Myocyte (in vitro differentiated cells): ENCODE measurements at regions not wholly inside any gene's neighbourhood (a gene's known extent, or its start where the extent isn't known, plus 50 kb on each side); places are given as distances from the start of the nearest gene placed in this dataset.

ENCODE experiments used
- DNase-seq: peaks from one replicate; pipeline ENCODE4 v3.0.0-alpha.2; 2012; ENCODE audit warnings: low read depth

DNA sequence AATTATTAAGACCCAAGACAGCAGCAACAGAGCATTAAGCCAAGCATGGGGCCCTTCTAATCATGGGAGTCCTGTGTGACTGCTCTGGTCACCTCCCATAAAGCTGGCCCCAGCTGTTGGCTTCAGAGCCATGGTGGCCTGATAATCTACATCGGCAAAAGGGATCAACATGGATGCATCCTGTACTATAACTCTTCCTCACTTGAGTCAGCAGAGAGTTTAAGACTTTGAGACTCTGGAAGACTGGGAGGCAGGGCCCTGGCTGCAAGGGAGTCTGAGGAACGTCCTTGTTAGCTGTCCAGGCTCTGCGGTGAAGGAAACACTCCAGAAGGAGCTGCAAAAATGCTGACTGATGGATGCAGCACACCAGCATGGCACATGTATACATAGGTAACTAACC is 95.0 kb upstream of the KIAA1217 start:
- no peak for DNase-seq

DNA sequence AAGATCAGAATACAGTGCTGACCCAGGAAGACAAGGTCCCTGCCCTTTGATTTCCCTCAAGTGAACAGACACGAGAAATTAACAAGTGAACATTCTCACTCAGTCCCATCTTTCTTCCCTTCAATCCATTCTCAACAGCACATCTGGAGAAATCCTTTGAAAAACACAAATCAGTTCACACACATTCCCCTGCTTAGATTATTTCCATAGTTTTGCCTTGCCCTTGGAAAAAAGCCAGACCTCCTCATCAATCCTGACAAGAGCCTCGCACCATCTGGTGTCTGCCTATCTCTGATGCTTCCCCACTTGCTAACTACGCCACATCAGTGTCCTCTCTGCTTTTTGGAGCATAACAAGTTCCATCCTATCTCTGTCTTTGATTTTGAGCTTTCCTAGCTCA is 94.4 kb upstream of the KIAA1217 start:
- DNase-seq = no peak

DNA sequence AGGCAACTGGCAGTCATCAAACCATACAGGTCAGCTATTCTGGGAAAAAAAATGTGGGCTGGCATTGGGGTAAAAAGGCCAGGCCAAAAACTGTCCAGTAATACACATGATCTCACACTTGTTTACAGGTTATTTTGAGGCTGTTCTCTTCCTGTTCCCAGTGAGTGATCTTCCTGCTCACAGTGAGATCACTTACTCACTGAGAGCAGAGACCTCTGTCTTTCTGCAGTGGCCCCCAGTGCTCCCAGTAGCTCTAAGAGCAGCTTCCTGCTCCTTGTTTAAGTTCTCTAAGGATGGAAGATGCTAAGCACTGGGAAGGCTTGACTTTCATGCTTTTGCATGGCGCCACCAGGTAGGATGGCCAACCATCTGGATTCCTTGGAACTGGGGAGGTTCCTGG is 93.5 kb upstream of the KIAA1217 start:
- DNase-seq = no peak

DNA sequence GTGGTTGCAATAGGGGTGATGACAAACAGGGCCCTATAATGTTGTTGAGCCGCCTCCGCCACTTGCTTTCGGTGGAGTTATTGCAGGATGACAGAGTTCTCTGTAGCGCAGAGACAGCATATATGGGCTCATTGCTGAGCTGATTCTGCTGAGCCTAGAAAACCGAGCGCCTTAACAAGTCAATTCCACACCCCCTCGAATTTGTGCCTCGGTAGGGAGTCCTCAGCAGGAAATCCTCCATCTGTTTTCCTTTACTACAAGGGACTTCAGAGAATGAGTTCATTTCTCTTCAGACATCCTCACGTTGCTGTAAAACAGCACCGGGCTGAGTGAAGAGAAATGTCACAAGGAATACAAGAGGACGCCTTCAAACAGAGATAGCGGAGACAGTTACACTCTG is 90.7 kb upstream of the KIAA1217 start:
- DNase-seq = no peak

DNA sequence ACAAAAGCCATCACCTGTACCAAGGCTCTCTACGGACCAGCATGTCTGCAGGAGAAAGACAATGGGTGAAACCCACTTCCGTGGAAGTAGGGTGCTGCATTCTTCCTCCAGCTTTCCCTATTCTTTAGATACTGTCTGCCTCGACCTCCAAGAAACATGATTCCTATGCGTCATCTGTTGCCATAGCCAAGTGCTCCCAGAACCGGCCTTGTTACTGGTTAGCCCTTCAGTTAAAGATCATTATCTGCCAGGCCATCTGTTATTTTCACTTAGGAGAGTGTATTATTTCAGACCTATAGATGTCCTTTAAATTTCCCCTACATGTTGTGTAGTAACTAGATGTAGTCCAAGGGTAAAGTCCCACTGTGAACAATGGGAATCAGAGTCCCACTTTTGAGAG is 89.0 kb upstream of the KIAA1217 start:
- no peak for DNase-seq

DNA sequence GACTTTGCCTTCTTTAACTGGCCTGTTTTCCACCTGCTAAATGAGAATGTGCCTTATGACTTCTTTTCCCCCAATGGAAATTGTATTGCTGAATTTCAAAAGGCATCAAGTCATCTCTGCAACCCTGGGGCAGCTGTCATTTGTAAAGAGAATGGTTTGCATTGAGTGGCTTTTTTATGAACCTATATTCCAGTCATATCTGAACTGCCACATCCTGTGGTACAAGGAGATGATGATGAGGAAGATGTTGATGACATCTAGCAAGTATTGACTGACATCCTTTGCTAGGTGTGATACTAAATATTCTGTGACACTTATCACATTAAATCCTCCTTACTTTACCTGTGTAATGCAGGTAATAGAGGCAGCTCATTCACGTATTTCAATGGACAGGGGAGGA is 88.3 kb upstream of the KIAA1217 start:
- no peak for DNase-seq

DNA sequence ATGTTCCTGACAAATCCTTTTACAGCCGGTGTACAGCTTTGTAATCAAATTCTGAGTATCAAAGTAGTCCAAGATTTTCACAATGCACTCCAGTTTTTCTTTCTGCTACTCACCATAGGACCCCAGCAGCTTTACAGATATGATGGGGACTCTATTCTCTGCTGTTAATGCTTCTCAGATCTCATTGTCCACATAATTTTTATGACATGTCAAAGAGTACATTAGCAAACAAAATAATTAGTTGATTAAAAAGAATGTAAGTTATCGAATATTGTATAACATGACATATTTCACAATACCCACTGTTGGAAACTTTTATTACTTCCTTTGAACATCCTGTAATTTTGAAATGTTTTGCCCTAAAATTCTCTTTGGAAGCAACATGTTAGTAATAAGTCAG is 81.4 kb upstream of the KIAA1217 start:
- DNase-seq = no peak

DNA sequence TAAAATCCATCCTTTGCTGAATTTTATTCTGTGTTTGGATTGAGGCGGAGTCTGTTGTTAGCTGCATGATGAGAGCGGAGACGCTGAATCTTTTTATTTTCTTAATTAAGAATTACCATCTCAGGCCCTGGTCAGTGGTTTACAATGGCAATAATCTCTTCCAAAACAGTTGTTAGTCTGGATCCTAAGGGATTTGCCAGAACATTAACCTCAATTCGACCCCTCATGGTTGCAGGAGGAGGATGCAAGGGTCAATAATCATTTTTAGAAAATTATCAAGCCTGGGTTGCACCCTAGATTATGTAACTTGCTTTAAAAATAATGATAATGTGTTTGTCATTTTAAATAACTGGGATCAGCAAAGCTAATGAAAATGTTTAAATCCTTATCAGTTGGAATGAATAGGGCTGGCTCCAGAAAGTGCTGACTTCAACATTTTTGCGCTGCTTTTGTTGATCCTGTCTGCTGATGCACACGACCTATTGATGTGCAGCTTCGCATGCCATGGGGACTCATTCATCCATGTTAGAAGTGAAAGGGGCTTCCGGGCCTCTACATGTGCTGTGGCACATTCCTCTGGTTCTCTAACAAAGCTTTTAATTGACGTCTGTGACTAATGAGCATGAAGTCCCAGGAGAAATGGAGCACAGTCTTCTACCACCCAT is 80.7 kb upstream of the KIAA1217 start:
- DNase-seq = no peak

DNA sequence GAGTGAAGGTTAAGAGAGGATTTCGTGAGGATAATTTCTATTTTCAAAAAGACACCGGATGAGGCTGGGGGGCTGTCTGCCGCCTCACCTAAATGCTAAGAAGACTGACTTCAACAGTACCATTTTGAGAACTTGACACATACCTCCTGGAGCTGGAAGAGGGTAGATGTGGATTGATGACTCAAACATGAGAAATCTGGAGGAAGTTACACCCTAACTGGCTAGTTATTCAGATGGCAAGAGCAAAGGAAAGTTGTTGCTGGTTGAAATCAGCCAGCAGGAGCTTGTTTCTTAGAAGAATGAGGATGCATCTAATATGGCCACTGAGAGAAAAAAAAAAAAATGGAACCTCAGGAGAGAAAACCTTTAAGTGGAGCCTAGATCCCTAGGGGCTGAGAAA is 76.2 kb upstream of the KIAA1217 start:
- DNase-seq = no peak

DNA sequence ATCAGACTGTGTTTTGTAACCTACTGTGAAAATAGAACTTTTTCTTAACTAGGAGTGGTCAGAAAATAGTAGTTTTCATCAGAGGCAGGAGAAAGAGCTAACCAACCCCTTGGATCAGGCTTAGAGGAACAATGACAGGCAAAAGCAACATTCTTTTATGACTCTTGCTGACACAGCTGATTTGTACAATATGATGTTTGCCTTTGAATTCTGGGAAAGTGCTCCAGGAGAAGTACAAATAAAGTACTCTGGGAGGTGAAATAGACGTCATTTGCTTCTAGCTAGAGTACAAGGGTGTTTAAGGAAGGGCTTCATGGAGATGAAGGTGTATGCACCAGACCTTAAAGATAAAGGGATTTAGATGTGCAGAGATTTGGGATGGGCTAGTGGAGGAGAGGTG is 75.1 kb upstream of the KIAA1217 start:
- no peak for DNase-seq

DNA sequence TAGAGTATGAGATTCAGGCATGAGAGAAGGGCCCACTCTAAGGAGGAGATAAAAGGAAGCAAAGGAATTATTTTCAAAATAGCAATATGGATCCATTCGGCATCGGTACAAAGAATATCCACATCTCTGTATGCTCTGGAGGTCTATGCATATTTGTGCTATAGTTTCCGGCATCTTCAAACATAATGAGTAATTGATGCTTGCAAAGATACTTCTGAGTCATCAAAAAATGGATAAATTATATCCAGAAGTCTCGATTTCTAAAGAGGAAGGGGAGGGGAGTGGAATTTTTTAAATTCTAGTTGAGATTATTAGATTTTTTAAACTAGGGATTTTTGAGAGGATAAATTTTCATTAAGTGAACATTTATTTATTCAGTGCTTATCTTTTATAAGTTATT is 72.9 kb upstream of the KIAA1217 start:
- no peak for DNase-seq

DNA sequence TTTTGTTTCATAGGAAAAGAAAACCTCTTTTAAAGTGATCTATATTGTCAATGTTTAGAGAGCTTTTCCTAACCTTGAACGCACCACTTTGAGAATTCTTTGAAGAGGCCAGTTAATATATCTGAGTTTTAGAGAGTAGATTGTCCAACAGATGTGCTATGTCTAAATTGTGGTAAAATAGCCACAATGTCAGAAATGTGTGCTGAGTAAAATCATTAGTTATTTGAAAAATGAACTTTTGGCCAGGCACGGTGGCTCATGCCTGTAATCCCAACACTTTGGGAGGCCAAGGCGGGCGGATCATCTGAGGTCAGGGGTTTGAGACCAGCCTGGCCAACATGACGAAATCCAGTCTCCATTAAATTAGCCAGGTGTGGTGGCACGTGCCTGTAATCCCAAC is 61.6 kb upstream of the KIAA1217 start:
- DNase-seq = no peak

DNA sequence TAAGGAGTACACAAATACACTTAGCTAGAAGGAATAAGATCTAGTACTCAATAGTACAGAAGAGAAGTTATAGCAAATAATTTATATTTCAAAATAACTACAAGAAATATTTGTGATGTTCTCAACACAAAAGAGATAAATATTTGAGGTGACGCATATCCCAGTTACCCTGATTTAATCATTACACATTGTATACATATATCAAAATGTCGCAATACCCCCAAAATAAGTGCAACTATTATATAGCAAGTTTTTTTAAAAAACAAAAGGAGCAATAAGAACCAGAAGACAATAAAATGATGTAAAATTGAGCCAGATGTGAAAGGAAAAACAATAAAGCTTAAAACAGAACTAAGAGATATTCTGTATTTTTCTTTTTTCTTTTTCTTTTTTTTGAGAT is 59.3 kb upstream of the KIAA1217 start:
- no peak for DNase-seq

DNA sequence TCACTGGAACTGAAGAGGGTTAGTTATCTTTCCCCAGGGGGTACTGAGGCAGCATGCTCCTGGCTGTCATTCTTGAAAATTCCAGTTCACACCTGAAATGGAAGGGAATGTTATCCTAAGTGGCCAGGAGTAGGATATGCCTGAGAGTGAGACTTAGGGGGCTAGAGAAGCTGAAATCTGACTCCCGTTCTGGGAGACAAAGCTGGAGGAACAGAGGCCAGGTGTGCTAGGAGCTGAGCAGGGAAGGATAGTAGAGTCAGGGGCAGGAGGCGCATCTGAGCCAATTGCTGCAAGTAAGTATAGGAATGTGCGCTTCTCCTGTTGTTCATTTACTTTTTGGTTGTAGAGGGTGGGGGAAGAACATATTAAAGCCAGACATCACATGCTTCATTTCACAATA is 58.1 kb upstream of the KIAA1217 start:
- DNase-seq = no peak

DNA sequence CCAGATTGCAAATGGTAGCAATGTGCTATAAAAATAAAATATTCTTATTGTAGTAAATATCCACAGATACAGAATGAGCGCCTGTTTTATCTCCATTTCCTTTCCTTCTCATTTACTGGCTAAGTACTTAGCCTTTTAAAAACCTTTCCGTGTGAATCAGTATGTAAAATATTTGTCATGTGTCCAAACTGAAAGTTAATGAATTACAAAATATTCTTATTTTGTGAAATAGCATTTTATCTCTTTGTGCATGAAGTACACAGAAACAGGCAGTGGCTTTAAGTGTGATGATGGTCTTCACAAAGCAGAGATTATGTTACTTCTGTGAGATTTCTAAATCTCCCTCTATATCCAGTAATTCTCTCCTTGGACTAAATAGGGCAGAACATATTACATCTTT is 56.7 kb upstream of the KIAA1217 start:
- DNase-seq = no peak

DNA sequence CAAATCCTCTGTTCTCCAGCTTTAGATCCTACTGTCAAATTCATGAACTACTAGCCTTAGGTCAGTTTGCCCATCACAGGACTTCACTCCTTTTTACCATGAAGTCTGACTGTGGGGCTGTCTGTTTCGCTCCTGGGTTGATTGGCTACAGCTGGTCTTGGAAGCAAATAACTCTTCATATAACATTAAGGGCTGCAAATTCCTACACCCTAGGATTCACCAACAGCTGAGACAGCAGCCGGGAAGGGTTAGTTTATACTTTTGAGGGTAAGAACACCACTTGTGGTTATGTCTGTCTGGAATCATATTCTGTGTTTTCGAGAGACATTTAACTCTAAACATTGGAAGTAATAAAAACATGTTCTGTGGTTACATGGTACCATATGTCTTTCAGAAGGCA is 55.9 kb upstream of the KIAA1217 start:
- peak; percentile 0 for DNase-seq

DNA sequence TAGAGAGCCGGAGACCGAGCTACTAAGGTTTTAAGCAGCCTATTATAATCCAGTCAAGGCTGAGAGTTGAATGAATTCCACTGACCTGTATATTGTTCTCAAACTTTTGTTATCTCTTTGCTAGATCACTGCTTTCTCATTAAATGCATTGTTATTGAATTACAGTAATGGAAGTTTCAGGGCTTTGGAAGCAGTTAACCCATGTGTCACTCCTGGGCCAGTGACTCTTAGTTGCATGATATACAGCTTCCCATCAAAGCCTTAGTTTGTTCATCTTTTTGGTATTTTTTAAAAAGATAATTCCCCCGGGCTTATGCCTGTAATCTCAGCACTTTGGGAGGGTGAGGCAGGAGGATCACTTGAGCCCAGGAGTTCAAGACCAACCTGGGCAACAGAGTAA is 55.4 kb upstream of the KIAA1217 start:
- no peak for DNase-seq

DNA sequence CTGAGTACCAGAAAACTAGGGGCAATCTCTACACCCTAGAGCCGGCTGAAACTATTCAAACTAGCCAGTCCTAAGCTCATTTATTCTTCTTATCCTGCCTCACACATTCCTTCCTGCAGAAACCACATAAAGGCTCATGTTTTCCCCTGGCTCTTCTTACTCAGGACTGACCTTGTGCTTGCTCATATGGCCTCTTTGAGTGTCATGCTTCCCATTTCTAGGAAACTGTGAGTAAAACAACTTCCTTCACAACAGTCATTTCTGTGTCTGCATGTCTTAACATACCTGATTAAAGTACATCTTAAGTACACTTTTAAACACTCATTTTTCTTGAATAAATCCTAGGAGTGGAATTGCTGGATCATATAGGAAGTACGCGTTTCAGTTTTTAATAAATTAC is 52.3 kb upstream of the KIAA1217 start:
- no peak for DNase-seq

DNA sequence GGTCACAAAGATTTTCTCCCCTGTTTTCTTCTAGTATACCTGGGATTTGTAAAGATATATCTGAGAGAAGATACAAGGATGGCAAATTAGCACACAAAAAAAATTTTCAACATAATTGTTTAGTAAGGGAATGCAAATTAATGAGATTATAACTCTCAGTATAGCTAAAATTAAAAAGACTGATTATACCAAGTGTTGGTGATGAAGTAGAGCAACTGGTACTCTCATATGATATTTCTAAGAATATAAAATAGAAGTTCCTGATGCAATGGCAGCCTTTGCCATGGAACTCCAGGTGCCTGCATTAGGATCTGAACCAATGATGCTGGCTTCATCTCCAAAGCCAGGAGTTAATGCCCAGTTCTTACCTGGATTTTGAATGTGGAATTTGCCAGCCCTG is 51.4 kb upstream of the KIAA1217 start:
- DNase-seq = no peak
